K562 (cell line): ENCODE measurements at regions not wholly inside any gene's neighbourhood (a gene's known extent, or its start where the extent isn't known, plus 50 kb on each side); places are given as distances from the start of the nearest gene placed in this dataset.

Source experiments
- NCOA4 ChIP-seq: fragments of 450-650 bp; IDR thresholded peaks from 2 replicates; pipeline ENCODE4 v1.6.1; 2018; ENCODE audit warnings: mild to moderate bottlenecking; ENCODE audit not compliant: partially characterized antibody
- TF ChIP-seq, protein P1 (sequence below): fragments of 450-650 bp; IDR thresholded peaks from 2 replicates; pipeline ENCODE4 v1.6.1; 2016

DNA sequence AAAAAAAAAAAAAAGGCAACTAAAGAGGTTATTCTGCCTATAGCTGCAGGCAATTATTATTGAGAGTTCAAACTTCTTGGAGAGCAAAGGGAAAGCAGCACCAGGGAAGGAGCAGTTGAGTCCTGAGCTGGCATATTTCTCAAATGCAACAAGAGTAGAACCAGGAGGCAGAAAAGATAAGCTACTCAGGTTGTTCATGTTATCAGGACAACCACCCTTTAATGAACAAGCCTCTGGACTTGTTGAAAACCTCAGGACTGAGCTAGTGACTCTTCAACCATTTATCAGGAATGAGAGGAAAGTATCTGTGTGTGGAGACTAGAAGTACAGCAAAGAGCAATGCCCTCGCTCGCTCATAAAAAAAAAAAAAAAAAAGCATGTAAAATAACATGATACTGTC lies 183.0 kb downstream of the KCTD12 start:
- TF ChIP-seq, protein P1, sequence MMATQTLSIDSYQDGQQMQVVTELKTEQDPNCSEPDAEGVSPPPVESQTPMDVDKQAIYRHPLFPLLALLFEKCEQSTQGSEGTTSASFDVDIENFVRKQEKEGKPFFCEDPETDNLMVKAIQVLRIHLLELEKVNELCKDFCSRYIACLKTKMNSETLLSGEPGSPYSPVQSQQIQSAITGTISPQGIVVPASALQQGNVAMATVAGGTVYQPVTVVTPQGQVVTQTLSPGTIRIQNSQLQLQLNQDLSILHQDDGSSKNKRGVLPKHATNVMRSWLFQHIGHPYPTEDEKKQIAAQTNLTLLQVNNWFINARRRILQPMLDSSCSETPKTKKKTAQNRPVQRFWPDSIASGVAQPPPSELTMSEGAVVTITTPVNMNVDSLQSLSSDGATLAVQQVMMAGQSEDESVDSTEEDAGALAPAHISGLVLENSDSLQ = no peak
- TF ChIP-seq NCOA4 = no peak
